GM21619 (cell line): ENCODE measurements at regions not wholly inside any gene's neighbourhood (a gene's known extent, or its start where the extent isn't known, plus 50 kb on each side); places are given as distances from the start of the nearest gene placed in this dataset.
"Not testable (repeated sequence)": the region's sequence is repeated elsewhere in the genome, so short reads cannot be mapped to it uniquely, and the experiment has no call there.

Source experiments
- ATAC-seq: cut with Tn5 transposase; IDR thresholded peaks from one replicate; pipeline ENCODE4 v1.9.1; 2021; ENCODE audit not compliant: unreplicated experiment

- no peak for ATAC-seq
These were observed 283.2 kb upstream of the CELF2 start for GRCh38 chr10:10734356-10735064.

- no peak for ATAC-seq
These were observed 272.4 kb upstream of the CELF2 start for GRCh38 chr10:10745291-10745690.

DNA sequence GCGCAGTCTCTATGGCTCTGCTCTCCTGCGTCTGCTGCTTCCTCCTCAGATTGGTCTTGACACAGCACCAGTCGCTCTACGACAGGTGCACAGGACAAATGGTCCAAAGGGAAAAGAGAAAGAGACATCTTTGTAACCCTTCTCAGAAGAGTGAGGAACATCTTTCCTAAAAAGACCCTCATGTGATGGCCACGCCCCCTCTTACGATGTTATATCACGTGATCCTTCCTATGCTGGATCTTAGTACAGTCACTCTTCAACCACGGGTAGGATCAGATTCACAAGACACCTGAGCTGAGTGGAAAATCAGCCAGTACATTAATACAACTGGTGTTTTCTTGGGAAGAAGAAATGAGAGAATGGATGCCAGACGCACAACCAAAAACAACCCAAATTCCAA lies 262.2 kb upstream of the CELF2 start:
- no peak for ATAC-seq

DNA sequence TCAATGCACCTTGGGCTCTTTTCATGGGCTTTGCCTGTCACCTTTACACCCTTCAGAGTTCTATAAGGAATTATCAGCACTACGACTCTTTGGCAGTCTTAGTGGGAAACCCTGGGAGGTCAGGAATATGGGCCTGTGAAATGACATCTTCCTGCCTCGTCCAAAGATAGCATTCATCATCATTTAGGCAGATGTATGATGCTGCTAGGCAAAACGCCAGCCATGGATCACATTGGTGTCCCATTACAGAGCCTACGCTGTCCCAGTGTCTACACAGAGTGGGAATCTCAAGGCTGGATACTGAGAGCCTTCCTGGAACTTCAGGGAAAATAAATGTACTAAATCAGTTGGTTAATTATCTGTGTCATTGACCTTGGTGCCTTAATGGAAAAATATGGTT lies 259.4 kb upstream of the CELF2 start:
- ATAC-seq = no peak

- ATAC-seq = not testable (repeated sequence)
These were observed 257.9 kb upstream of the CELF2 start for GRCh38 chr10:10759806-10760205.

GRCh38 chr10:10765017-10765416 lies 252.7 kb upstream of the CELF2 start:
- no peak for ATAC-seq

- ATAC-seq = no peak
These were observed 245.3 kb upstream of the CELF2 start for GRCh38 chr10:10772411-10772810.

DNA sequence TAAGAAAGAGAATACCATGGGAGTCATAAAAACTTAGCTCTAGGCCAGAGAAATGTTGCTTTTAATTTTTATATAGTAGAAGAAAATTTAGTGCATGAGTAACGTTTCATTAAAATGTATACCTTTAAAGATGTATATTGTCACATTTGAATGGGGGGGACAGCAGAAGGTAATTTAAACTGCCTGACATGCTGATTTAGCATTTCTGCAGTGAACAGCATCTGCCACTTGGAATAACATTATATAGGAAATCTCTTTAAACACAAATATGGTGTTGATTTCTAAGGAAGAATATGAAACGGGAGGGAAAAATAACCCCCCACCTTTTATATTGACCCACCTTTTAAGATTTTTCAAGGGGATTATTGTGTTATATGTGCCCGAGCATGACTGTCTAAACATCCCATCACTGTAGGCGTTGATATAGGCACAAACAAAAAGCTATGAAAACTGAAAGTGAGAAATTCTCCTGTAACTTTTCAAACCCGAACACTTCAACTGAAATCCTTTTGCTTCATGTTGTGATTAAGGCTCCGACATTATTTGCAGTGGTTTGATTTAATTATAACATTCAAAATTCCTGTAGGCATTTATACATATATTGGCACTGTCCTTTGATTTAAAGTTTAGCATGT lies 244.7 kb upstream of the CELF2 start:
- no peak for ATAC-seq

- no peak for ATAC-seq
These were observed 243.3 kb upstream of the CELF2 start for GRCh38 chr10:10774416-10774815.

DNA sequence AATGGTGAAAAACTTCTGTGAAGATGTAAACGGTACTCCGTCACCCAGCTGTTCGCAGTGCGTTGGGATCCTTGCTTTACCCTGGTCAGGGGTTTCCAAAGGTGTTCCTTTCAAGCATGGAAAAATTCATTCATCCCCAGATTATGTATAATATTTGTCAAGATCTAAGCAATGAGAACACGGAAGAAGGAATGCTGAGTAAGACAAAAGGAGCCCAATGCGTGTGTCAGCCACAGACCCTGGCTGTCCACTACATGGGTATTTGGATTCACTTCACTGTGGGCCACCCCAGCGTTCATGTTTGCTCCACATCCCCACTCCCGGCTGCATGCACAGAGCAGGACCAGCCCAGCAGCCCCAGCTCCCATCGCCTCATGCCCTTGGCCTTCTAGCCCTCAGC lies 241.3 kb upstream of the CELF2 start:
- no peak for ATAC-seq

- no peak for ATAC-seq
These were observed 240.4 kb upstream of the CELF2 start for GRCh38 chr10:10777279-10777678.

DNA sequence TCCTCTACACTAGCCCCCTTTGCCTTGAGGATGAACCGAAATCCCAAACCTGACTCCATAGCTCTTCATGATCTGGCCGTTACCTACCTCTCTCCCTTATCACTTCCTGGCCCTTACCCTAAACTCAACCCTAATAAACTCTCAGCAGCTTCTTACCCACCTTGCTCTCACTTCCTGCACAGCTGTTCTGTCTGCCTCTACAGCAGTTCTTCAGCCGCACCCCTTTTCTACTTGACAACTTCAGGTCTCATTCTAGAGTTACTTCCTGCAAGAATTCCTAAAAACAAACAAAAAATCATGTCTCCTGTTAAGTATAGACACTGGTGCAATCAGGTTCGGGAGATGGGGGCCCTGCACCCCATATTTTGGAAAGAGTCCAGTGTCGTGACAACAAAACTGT lies 239.9 kb upstream of the CELF2 start:
- no peak for ATAC-seq

- no peak for ATAC-seq
These were observed 238.7 kb upstream of the CELF2 start for GRCh38 chr10:10778959-10779358.

GRCh38 chr10:10779511-10779910 lies 238.2 kb upstream of the CELF2 start:
- no peak for ATAC-seq

DNA sequence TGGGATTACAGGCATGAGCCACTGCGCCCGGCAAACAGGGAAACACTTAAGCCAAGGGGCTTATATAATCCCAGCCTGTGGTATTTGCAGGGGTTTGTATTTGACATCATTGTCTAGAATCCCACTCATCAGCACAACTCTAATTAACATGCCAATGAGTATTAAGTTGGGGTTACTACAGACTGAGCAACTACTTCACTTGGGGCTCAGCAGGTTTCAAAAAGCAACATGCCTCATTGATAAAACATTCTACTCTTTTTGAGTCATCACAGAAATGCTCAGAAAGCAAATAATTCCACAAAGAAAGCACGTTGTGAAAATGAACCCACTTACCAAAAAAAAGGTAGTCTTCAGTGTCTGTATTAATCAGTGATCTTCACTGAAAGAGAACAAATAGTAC lies 236.9 kb upstream of the CELF2 start:
- ATAC-seq = no peak

DNA sequence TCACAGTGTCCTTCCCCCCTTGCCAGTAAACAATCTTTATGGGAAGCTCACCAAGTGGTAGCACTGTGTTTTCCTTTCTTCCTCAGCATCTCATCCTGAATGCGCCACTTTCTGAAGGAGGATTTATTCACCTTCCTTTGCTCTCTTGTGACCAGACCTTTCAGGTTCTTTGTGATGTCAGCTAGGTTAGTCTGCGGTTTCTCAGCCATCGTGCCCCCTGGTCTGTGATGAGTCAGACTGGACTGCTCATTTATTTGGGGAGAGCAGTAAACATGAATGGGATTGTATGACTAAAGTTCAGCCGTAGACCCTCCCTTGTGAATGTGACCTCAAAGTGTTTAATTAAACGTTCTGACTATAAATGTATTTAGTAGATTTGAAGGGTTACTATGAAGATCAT lies 235.1 kb upstream of the CELF2 start:
- ATAC-seq = no peak

GRCh38 chr10:10785627-10786026 lies 232.0 kb upstream of the CELF2 start:
- ATAC-seq = no peak

- ATAC-seq = no peak
These were observed 231.3 kb upstream of the CELF2 start for GRCh38 chr10:10786109-10787090.

DNA sequence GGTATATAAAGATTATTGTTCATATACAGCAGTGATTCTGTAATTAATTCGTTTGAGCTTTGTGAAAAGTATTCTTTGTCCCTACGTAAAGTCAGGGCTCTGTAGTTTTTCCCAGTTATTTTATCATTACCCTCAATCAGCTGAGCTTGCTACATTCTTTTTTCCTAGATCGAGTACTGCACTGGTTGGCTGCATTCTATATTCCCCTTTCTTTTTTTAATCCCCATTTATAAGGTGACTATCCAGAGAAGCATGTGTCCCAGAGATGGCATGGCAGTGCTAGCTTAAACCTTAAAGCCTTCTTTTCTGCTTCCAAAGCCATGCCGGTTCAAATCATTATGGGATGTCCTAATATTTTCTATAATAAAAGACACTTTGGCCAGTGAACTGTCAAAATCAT lies 230.1 kb upstream of the CELF2 start:
- no peak for ATAC-seq

DNA sequence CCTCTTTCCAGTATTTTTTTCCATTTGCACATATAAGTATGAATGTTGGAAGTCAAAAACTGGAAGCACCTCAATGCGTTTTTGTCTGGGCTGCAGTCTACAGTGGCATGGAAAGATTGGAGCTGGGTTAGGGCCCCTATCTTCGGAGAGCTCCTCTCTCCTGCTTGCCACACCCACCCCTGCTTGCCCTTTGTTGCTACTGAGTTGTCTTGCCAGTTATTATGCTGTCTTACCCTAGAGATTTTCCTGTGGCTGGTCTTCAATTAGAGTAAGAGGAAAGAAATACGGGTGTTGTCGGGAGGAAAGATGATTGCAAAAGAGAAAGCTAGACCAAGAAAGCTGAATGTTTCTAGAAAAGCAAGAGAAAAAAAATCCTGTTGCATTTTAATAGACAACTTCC lies 228.9 kb upstream of the CELF2 start:
- ATAC-seq = no peak

GRCh38 chr10:10791869-10792268 lies 225.8 kb upstream of the CELF2 start:
- ATAC-seq = no peak

GRCh38 chr10:10792681-10793080 lies 225.0 kb upstream of the CELF2 start:
- ATAC-seq = no peak
